Stimulated activated CD8-positive, alpha-beta memory T cell treated with anti-CD3 and anti-CD28 coated beads, Interleukin-15, amount 100 ng/mL, for 1 hour (primary cell): ENCODE measurements at regions not wholly inside any gene's neighbourhood (a gene's known extent, or its start where the extent isn't known, plus 50 kb on each side); places are given as distances from the start of the nearest gene placed in this dataset.

Experiments
- DNase-seq: peaks from one replicate; pipeline ENCODE4 v3.0.0-alpha.2; 2020; ENCODE audit warnings: low read depth

DNA sequence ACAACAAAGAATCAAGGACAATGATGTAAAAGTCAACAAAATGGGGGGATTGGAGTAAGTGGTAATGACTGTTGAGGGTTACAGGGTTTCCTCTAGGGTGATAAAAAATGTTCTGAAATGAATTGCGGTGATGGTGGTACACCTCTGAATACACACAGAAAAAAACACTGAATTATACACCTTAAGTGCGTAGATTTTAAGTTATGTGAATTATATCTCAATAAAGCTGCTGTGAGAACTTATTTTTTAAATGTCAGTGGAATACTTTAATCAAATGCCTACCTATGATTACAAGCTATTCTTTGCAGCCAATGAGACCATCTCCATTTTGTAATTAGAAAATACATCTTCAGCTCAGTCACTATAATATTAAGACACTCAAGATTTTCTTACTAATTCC is 53.5 kb downstream of the ZNF608 start:
- no peak for DNase-seq

DNA sequence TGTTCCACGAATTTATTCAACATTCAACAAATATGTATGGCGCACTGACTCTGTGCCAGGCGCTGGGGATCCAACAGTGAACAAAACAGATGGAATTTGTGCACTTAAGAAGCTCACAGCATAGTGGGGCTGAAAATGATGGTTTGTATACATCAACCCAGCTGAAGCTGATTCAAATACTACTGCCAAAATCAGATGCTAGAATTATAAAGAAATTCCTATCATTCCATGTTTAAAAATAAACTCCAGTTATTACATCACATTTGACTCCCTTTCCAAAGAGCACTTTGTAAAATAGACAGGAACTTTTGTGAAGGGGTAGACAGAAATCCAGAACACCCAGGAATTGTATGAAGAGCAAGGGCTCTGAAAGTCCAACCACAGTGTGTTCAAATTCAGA is 54.1 kb downstream of the ZNF608 start:
- DNase-seq: no peak

DNA sequence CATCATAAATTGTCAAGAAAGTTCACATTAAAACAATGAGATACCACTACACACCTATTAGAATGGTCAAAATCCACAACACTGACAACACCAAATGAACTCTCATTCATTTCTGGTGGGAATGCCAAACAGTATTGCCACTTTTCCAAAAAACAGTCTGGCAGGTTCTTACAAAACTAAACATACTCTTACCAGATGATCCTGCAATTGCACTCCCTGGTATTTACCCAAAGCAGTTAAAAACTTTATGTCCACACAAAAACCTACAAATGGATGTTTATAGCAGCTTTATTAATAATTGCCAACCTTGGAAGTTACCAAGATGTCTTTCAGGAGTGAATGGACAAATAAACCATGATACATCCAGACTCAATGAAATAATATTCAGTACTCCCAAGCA is 56.8 kb downstream of the ZNF608 start:
- no peak for DNase-seq

DNA sequence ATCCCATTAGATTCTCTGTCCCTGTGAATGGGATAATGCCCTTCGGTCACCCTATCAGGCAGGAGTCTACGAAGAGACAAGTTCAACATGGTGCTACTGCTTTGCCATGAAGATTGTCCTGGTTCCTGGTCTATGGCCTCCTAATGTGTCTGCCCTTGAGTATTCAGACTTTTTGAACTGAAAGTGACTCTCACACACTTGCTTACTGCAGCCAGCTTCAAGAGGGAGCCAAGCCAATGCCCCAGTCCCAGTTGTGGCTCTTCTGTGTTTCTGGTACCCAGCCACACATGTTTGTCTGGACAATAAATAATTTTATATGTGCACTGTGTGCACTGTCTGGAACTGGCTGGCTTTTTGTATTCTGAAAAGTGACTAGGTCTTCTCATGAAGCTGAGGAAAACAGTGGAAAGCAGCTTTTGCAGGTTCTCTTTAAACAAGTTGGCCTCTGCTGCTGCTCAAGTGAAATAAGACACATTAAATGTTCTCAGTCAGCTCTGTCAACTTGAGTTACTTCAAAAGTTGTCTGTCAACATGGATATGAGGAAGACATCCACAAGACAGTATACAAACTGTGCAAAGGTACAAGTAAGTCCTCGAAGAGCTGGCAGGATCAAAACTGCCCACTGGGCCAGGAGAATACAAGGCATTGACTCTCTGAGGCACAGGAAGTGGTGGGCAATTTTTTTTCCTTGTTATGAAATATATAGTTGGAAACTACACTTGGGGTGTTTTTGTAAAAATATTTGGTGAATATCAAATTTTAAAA is 60.0 kb downstream of the ZNF608 start:
- no peak for DNase-seq

DNA sequence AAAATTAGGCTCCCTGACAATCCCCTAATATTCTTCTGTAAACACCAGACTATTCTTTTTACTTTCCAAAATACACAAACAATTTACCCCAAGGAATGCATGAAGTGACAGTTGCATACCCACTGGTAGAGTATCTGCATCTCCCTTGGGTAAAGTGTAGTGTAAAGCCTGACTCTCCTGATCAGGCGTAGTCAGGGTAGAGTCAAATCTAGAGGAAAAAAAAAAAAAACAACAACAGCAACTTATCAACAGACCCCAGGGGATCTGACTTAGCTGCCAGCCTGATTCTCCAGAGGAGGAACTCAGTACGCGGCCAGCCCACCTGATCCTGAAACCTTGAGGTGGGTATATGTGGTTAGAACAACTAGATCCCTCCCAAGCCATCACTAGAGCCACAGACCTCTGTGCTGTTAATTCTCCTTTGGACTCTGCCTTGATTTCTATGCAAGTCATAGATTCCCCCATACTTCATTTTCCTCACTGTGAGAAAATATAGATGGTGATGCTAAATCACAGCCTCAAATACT is 61.0 kb downstream of the ZNF608 start:
- no peak for DNase-seq

DNA sequence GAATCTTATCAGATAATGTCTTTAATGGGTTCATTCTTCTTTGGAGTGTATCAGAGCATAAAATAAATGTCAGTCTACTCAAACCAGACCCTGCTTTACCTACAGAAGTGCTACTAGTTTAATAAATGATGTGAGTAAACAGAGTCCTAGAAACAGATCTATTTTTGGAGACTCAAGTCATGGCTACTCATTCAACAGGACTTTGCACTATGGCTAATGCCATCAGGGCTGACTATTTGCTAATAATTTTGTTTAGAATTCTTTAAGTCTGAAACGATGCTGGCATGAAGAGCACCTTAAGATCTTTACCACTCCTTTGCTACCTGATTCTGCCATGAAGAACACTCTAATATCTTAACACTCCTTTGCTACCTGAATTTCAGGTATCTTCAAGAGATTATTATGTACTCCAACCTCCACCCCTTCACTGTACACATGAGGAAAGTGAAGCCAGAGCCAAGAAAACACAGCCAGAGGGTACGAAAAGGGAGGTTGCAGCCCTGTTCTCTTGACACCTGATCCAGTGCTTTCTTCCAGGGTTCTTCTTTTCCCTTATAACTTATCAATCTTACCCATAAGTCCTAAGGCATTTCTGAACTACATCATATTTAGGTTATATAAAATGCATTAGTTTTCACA is 62.4 kb downstream of the ZNF608 start:
- DNase-seq: no peak

DNA sequence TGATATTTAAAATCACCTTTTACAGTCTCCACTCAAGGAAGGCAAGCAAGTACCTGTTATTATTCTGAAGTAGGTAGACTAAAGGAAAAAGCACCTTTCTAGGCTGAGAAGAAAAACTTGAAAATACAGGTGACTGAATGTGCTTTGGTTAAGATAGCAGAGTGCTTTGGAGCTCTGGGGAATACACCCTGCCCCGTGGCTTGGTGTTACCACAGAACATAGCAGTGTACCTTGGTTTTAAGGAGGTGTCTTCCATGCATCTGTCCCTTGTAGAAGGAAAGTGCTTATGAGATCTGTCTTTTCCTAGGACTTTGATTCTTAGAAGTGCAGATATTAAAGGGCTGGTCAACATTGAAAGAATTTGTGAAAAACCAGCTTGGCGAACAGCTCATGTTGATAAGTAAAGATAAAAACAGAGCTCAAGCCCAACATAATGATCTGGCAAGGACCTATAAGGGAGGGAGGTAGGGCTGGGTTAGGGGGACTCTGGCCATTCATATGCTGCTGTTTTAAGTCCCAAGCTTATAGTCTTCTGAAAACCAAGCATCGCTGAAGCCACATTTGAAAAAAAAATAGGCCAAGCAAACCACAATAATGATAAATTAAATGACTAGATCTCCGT is 66.8 kb downstream of the ZNF608 start:
- DNase-seq: no peak

DNA sequence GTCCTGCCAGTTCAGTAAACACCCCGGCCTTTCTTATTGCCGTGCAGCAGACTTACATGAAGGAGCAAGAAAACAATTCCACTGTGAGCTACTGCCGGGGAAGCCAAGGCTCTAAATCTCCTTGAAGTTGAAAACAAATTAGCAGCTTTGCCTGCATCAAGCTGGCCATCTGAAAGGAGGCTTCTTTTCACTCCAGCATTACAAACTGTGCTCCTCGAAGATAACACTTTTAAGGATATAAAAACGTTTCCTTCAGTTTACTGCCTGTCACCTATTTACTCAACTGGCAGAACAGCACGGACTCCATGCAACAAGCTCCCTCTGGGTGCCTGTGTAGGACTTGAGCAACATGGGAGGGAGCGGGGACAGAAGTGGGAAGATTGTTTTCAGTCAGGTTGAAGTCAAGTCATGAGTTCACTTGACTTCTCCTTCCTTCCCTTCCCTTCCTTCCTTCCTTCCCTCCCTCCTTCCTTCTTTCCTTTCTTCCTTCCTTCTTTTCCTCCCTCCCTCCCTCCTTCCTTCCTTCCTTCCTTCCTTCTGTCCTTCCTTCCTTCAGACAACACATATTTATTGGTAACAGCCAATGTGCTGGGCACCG is 67.4 kb downstream of the ZNF608 start:
- no peak for DNase-seq

DNA sequence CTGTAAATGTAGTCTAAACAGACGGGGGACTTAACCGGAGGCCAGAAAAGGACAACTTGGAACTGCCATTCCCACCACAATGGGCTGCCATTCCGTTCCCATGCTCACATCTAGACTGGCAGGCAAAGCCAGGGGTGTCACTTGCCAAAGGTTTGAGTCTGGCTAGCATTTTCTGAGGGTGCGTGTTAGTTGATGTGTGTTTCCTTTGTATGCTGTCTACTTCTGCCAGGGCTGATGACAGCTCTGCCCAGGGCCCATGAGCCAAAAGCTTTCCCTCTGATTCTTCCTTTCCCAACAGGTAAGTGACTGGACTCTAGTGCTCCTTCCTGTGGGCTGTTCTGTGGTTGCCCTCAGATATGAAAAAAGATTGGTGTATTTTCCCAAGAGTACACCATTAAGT is 68.0 kb downstream of the ZNF608 start:
- DNase-seq: no peak

DNA sequence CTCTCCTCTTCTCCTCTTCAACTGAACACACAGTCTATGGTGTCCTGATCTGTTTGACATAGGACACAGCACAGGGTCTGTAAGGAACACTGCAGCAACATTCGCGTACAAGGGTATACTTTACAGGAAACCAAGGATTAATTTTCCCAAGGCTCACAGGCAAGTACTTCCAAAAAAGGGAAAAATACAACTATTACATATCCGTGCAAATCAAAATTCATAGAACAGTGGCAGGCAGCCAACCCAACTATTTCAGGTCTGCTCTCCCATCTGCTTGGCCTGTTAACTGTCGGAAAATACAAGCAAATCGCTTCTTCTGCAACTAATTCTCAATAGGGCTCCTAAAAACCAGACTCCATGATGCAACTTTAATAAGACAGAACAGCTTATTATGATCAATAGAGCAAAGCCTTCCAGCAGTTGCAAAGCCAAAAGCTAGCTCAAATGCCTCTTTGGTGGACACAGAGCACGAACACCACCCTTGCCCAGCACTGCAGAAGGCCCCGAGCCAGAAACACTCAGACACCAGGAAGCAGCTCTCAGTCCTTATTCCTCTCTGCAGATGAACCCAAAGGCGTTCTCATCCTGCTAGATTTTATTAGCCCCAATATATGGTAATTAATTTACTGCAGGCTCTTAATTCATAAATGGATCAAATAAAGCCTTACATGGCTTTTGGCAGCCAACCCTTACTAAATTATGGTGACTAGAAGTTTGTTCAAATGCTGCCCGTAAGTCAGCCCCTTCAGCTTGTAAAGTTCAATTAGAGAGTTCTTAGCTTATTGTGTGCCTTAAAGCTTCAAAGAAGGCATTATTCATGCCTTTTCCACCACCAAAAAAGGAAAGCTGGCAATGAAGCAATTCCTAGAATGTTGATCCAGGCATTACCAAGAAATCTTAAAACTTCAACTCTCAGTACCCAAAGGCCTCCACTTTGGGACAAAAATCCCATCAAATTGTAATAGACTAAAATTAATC is 68.8 kb downstream of the ZNF608 start:
- DNase-seq: no peak

DNA sequence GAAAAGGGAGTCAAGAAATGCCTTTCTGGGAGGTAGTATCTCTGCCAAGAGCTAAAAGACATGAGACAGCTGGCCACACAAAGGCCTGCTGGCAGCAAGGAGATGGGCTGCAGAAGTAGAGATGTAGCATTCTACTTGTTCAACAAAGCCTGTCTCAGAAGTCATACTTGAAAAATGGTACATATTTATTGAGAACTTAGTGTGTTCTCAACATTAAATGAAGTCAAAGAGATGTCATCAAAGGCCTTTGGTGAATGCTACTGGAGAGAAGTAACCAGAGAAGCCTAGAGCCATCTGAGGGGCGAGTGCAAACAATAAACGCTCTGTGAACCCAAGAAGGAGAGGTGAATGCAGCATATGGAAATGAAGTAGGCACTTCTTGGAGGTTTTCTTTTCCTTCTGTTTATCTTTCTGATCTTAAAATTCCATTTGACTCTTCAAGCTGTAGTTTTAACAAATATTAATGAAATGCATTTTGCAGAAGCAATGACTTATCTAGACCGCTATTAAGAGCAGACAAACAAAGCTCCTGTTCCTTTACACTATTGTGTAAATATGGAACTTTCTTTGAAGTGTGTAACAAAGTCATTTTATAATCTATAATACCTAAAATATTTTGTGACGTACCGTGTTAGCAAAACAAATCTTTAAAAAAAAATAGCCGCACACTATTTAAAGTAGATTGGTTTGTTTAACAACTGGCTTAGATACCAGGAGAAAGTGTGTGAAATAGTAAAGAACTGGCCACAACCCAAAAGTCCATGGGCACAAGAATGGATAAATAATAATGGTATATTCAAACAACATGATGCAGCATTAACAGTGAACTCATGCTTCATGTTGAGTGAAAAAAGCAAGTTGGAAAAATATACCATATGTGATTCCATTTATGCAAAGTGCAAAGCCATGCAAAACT is 70.2 kb downstream of the ZNF608 start:
- no peak for DNase-seq

DNA sequence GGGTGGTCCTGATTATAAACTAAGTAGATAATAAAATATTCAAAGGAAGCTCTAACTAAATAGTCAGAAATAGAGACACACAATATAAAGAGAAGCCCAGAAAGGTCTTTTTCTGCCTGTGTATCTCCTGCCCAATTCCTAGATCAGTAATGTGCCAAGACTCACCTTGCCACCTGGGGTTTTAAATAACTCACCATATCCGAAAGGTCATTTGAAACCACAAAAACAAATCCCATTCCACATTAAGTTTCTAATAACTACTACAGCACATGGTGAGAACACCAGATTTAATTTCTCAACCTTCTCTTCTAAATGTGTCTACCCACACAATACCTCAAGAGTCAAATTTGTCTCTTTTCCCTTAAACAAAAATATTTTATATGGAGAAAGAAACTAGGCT is 75.2 kb downstream of the ZNF608 start:
- no peak for DNase-seq

DNA sequence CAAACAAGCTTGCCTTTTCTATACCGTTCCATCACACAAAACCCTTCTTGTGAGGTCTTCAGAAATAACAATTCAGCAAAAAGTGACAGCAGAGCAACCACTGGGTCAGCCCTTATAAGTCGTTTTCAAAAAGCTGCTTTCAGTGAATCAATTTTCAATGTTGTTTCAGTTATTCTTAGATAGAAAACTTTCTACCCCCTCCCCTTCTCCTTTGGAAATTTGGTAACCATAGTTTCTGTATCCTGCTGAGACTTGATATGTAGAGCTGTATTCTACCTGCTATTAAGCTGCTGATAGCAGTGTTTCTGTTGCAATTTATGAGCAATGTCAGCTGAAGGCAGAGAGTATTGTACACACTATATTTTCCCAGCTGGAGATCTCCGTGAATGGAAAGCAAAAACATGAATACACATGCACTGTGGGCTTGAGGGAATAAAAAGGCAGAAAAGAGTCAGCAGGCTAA is 75.7 kb downstream of the ZNF608 start:
- no peak for DNase-seq

DNA sequence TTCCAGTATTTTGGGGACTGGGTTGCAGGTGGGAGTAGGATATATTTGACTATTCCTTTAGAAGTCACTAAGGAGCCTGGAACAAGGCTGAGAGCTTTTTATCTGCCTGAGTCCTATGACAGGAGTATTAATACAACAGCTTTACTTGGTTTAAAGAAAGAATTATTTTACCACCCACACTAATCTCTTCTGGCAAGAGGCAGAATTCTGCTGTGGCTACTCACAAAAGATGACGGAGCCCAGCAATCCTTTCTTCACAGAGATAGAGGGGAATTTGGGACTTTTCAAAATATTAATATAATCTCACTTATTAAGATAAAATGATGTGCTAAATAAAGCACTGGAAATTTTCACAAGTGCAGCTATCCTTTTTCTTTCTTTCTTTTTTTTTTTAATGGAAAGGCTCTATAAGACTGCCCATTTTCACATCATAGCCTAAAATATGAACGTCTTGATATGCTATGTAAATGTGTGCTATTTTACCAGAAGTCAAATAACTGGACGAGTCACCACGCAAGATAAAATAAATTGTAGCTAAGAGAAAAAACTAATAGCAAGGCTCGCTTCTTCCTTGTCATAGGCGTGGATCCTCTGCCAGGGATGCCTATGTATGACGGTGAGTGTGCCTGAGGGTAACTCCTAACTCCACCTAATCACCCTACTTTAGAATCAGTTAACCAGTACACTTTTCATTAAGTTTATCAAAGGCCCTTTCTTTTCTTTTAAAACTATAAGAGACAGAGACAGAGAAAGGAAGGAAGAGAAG is 76.3 kb downstream of the ZNF608 start:
- DNase-seq: no peak

DNA sequence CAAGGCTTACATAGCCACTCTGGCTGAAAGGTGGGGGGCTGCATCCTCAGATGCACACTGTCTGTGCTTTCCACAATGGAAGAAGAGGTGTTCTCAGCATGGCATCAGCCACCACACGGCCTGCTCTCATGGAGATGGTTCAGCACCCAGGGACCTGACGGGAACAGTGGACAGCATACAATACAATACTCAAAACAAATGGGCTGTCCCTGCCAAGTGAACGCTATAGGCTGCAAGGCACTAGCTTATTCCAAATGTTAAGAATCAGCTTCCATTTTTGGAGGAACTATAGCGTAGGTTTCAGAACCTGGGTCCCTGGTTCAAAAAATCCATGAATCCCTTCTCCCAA is 77.2 kb downstream of the ZNF608 start:
- DNase-seq: no peak

DNA sequence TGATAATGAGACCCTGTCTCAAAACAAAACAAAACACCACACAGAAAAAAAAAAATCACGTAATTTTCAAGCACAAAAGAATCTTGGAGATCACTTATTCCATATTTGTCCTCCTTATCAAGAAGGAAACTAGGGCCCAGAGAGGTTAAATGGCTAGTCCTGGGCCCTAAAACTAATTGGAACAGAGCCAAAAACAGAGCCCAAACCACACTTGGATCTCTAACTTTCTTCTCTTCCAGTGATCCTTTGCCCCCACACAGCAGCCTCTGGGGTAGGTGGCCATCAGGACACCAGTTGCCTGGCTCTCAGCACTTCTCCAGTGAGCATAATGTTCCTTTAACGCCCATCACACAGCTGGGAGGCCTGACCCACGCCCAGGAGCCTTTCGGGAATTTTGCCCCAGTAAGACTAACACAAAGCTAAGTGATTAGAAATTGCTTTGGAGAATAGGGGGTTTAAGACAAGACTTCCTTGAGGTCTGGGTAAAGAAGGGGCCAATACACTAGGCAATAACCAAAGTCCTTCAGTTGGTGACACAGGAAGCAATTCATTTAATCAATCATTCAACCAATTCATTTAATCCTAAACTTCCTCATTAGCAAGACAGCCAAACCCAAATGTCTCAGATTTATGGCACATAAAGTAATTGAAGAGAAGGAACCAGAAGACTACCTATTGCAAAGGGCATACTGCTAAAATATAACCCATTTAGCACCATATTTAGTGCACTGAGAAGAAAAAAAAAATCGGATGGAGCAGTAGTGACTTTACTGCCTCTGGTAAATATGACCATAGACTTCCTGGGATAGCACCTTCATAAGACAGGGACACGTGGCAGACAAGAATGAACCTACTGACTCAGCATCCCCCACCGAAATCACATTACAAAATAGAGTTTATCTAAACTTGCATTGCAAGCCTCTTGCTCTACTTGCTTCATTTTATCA is 77.8 kb downstream of the ZNF608 start:
- DNase-seq: no peak

DNA sequence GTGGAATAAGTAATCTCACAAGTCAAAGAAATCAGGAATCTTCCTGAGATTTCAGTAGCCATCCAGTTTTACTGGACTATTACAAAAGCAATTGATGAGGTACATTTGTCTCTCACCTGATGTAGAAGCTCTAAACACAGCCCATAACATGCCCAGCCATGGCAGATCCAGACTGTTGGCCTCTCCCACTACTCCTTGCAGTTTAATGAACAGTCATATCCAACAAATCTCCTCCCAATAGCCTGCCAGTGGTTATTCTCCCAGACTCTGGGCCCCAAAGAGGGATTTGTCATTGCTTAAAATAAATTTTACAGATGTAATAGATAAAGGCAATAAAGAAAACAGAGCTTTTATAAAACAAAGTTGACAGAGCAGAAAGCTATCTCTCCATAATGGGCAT is 80.8 kb downstream of the ZNF608 start:
- no peak for DNase-seq

DNA sequence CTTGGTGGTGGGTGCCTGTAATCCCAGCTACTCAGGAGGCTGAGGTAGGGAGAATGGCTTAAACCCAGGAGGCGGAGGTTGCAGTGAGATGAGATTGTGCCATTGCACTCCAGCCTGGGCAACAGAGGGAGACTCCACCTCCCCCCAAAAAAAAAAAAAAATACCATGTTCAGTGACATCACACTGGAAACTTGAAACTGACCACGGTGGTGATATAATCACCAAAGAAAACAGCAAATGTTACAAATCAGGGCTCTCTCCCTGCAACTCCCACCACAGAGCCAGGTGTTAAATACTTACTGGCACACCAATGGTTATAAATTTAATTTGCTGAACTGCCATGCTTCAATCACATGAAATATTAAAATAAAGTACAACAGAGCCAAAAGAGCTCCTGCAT is 81.4 kb downstream of the ZNF608 start:
- no peak for DNase-seq

DNA sequence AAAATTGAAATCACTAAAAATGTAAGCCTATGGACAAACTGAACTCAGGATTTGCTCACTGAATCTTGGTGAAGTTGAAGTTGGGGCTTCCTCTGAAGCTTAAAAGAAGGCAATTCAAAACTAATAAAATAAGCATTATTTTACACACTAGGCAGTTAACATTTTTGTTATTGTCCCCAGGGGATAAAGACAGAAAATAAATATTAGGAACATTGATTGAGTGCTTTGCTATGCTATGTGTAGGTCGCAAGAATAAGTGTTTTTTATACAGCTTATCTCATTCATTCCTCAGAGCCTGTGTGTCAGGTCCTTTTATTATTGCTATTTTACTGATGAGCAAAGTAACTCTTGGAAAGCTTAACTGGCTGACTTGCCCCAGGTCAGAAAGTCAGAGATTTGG is 82.2 kb downstream of the ZNF608 start:
- no peak for DNase-seq
